Naive thymus-derived CD4-positive, alpha-beta T cell (primary cell): ENCODE measurements at regions not wholly inside any gene's neighbourhood (a gene's known extent, or its start where the extent isn't known, plus 50 kb on each side); places are given as distances from the start of the nearest gene placed in this dataset.

Experiments
- ATAC-seq: fragments of 150-1000 bp; cut with Tn5 transposase; 2 replicates; pipeline ENCODE4 v1.10.0; 2021; ENCODE audit warnings: mild to moderate bottlenecking, moderate library complexity
- CTCF ChIA-PET: fragments of 350-600 bp; sonication (Branson Sonifier 250); formaldehyde crosslinking; loops from one replicate; lab custom pipeline; 2021; ENCODE audit warnings: antibody characterized with exemption; lab: Charles Lee
- POLR2A ChIA-PET: fragments of 350-600 bp; sonication (Branson Sonifier 250); formaldehyde crosslinking; loops from one replicate; lab custom pipeline; 2021; ENCODE audit warnings: antibody characterized with exemption, inconsistent platforms; lab: Charles Lee
- DNase-seq, 9 donors: peaks; one replicate each; pipeline versions ENCODE4 v3.0.0 to v3.0.0-alpha.2; 2020 to 2022; ENCODE audit warnings: mixed read lengths in 1 of 9
- H3K27ac ChIP-seq: one replicate; pipeline ENCODE4 v1.7.0; 2013; ENCODE audit warnings: mild to moderate bottlenecking, low read depth, low read length, moderate library complexity
- H3K27me3 ChIP-seq, 2 donors: one replicate each; pipeline ENCODE4 v1.7.0; 2013; ENCODE audit warnings: low read length in 2 of 2, mild to moderate bottlenecking in 2 of 2, moderate library complexity in 2 of 2; ENCODE audit not compliant: control insufficient read depth in 2 of 2, insufficient read depth in 2 of 2
- H3K36me3 ChIP-seq, 3 experiments: 1 replicate in 2 of 3; 2 replicates in 1 of 3; pipeline ENCODE4 v1.7.0; 2013; ENCODE audit warnings: low read length in 3 of 3, mild to moderate bottlenecking in 3 of 3, moderate library complexity in 1 of 3; ENCODE audit not compliant: insufficient read depth in 3 of 3, control insufficient read depth in 2 of 3
- H3K4me1 ChIP-seq, 2 donors: one replicate each; pipeline ENCODE4 v1.7.0; 2013; ENCODE audit warnings: low read length in 2 of 2, mild to moderate bottlenecking in 2 of 2, moderate library complexity in 1 of 2; ENCODE audit not compliant: control insufficient read depth in 2 of 2, insufficient read depth in 2 of 2
- H3K4me3 ChIP-seq: 2 replicates; pipeline ENCODE4 v1.7.0; 2013; ENCODE audit warnings: mild to moderate bottlenecking, low read length
- H3K9me3 ChIP-seq, 3 experiments: 1 replicate in 2 of 3; 2 replicates in 1 of 3; pipeline ENCODE4 v1.7.0; 2013; ENCODE audit warnings: low read length in 3 of 3; ENCODE audit not compliant: control insufficient read depth in 2 of 3
- H3K27ac Mint-ChIP-seq, 9 donors: one replicate each; pipeline ENCODE4 v1.8.0; 2020 to 2022; ENCODE audit warnings: mixed read lengths in 9 of 9, mild to moderate bottlenecking in 8 of 9, moderate library complexity in 5 of 9, inconsistent platforms in 2 of 9
- H3K27me3 Mint-ChIP-seq, 5 donors: one replicate each; pipeline ENCODE4 v1.8.0; 2021 to 2022; ENCODE audit warnings: mixed read lengths in 5 of 5, mild to moderate bottlenecking in 1 of 5
- H3K36me3 Mint-ChIP-seq, 5 donors: one replicate each; pipeline ENCODE4 v1.8.0; 2020 to 2022; ENCODE audit warnings: mixed read lengths in 5 of 5, mild to moderate bottlenecking in 3 of 5, inconsistent platforms in 1 of 5
- H3K4me1 Mint-ChIP-seq, 7 donors: one replicate each; pipeline ENCODE4 v1.8.0; 2020 to 2022; ENCODE audit warnings: mixed read lengths in 7 of 7, mild to moderate bottlenecking in 3 of 7, inconsistent platforms in 1 of 7
- H3K4me3 Mint-ChIP-seq, 10 donors: one replicate each; pipeline ENCODE4 v1.8.0; 2020 to 2022; ENCODE audit warnings: mild to moderate bottlenecking in 10 of 10, mixed read lengths in 10 of 10, moderate library complexity in 6 of 10, inconsistent platforms in 2 of 10
- H3K9me3 Mint-ChIP-seq, 11 donors: one replicate each; pipeline ENCODE4 v1.8.0; 2020 to 2022; ENCODE audit warnings: mixed read lengths in 11 of 11, mild to moderate bottlenecking in 4 of 11, inconsistent platforms in 1 of 11, moderate library complexity in 1 of 11
- intact Hi-C, 2 donors: fragments of 100-400 bp; cut with micrococcal nuclease; formaldehyde crosslinking; loops; one replicate each; pipeline ENCODE4 v1.15.1; 2023

GRCh38 chr9:73807952-73808351 is 656.3 kb downstream of the ANXA1 start:
- POLR2A ChIA-PET: no interaction called here
- H3K4me1 Mint-ChIP-seq: no peaks in the 10 kb centered on the region
- CTCF ChIA-PET: no interaction called here

GRCh38 chr9:73810585-73811215 is 659.0 kb downstream of the ANXA1 start:
- no peak for ATAC-seq
- H3K27ac Mint-ChIP-seq: no peak overlapping the region
- no peak overlapping the region for H3K27ac ChIP-seq
- CTCF ChIA-PET: no interaction called here
- H3K36me3 Mint-ChIP-seq: no peaks in the 10 kb centered on the region
- POLR2A ChIA-PET: no interaction called here
- H3K9me3 Mint-ChIP-seq: peaks cover 0 to 18% (median 0%) of the 10 kb centered on the region in 11 donors
- no peaks in the 10 kb centered on the region for H3K9me3 ChIP-seq
- H3K36me3 ChIP-seq: no peaks in the 10 kb centered on the region
- no peak overlapping the region for H3K4me3 Mint-ChIP-seq
- H3K27me3 Mint-ChIP-seq: no peaks in the 10 kb centered on the region
- H3K4me3 ChIP-seq: no peak overlapping the region
- no peaks in the 10 kb centered on the region for H3K4me1 Mint-ChIP-seq
- intact Hi-C loops: no loop called here
- DNase-seq: no peak
- no peaks in the 10 kb centered on the region for H3K27me3 ChIP-seq
- H3K4me1 ChIP-seq: no peaks in the 10 kb centered on the region

More at GRCh38 chr9:73807952-73808351, 656.3 kb downstream of the ANXA1 start:
- ATAC-seq: no peak
- H3K27ac ChIP-seq: no peak overlapping the region
- no peaks in the 10 kb centered on the region for H3K36me3 Mint-ChIP-seq
- no peak for DNase-seq
- H3K9me3 Mint-ChIP-seq: peaks cover 0 to 18% (median 0%) of the 10 kb centered on the region in 11 donors
- no peak overlapping the region for H3K27ac Mint-ChIP-seq
- no peaks in the 10 kb centered on the region for H3K27me3 Mint-ChIP-seq
- no peak overlapping the region for H3K4me3 ChIP-seq
- H3K4me3 Mint-ChIP-seq: no peak overlapping the region
- no peaks in the 10 kb centered on the region for H3K4me1 ChIP-seq
- H3K36me3 ChIP-seq: no peaks in the 10 kb centered on the region
- intact Hi-C loops: no loop called here
- no peaks in the 10 kb centered on the region for H3K27me3 ChIP-seq
- H3K9me3 ChIP-seq: no peaks in the 10 kb centered on the region

- H3K36me3 Mint-ChIP-seq: no peaks in the 10 kb centered on the region
- H3K27ac Mint-ChIP-seq: no peak overlapping the region
- H3K27ac ChIP-seq: no peak overlapping the region
- H3K4me3 Mint-ChIP-seq: no peak overlapping the region
- ChIA-PET CTCF (no interaction called here), POLR2A (no interaction called here)
- H3K27me3 Mint-ChIP-seq: no peaks in the 10 kb centered on the region
- no peak overlapping the region for H3K4me3 ChIP-seq
- no peaks in the 10 kb centered on the region for H3K9me3 ChIP-seq
- H3K4me1 Mint-ChIP-seq: no peaks in the 10 kb centered on the region
- intact Hi-C loops: no loop called here
- ATAC-seq (no peak), DNase-seq (no peak)
- no peaks in the 10 kb centered on the region for H3K4me1 ChIP-seq
- no peaks in the 10 kb centered on the region for H3K36me3 ChIP-seq
- no peaks in the 10 kb centered on the region for H3K27me3 ChIP-seq
- peaks cover 0 to 11% (median 2%) of the 10 kb centered on the region in 11 donors for H3K9me3 Mint-ChIP-seq
These were observed 661.9 kb downstream of the ANXA1 start for GRCh38 chr9:73813546-73813945.

GRCh38 chr9:73816905-73817304 is 665.2 kb downstream of the ANXA1 start:
- no peaks in the 10 kb centered on the region for H3K36me3 Mint-ChIP-seq
- H3K27ac Mint-ChIP-seq: no peak overlapping the region
- no peaks in the 10 kb centered on the region for H3K36me3 ChIP-seq
- no peaks in the 10 kb centered on the region for H3K27me3 Mint-ChIP-seq
- ATAC-seq (no peak), DNase-seq (no peak)
- H3K4me3 ChIP-seq: no peak overlapping the region
- H3K4me1 Mint-ChIP-seq: no peaks in the 10 kb centered on the region
- no peaks in the 10 kb centered on the region for H3K9me3 ChIP-seq
- peaks cover 0 to 5% (median 0%) of the 10 kb centered on the region in 11 donors for H3K9me3 Mint-ChIP-seq
- H3K27me3 ChIP-seq: no peaks in the 10 kb centered on the region
- CTCF ChIA-PET: no interaction called here
- no peaks in the 10 kb centered on the region for H3K4me1 ChIP-seq
- intact Hi-C loops: no loop called here
- H3K27ac ChIP-seq: no peak overlapping the region
- no peak overlapping the region for H3K4me3 Mint-ChIP-seq
- POLR2A ChIA-PET: no interaction called here

- Histone ChIP-seq H3K4me1 (no peaks in the 10 kb centered on the region), H3K36me3 (no peaks in the 10 kb centered on the region), H3K27me3 (no peaks in the 10 kb centered on the region), H3K27ac (no peak overlapping the region), H3K9me3 (no peaks in the 10 kb centered on the region), H3K4me3 (no peak overlapping the region)
- no peak overlapping the region for H3K4me3 Mint-ChIP-seq
- H3K9me3 Mint-ChIP-seq: peaks cover 0 to 4% (median 0%) of the 10 kb centered on the region in 11 donors
- DNase-seq (no peak), ATAC-seq (no peak)
- intact Hi-C loops: no loop called here
- CTCF ChIA-PET: no interaction called here
- H3K27me3 Mint-ChIP-seq: no peaks in the 10 kb centered on the region
- H3K36me3 Mint-ChIP-seq: no peaks in the 10 kb centered on the region
- POLR2A ChIA-PET: no interaction called here
- H3K27ac Mint-ChIP-seq: no peak overlapping the region
- no peaks in the 10 kb centered on the region for H3K4me1 Mint-ChIP-seq
These were observed 672.5 kb upstream of the RORB start for GRCh38 chr9:73824671-73825070.

- Mint-ChIP-seq H3K4me3 (no peak overlapping the region), H3K4me1 (no peaks in the 10 kb centered on the region), H3K27ac (no peak overlapping the region), H3K9me3 (peaks cover 0 to 9% (median 2%) of the 10 kb centered on the region in 11 donors), H3K36me3 (no peaks in the 10 kb centered on the region), H3K27me3 (no peaks in the 10 kb centered on the region)
- no peaks in the 10 kb centered on the region for H3K36me3 ChIP-seq
- ChIA-PET POLR2A (no interaction called here), CTCF (no interaction called here)
- intact Hi-C loops: no loop called here
- DNase-seq (no peak), ATAC-seq (no peak)
- H3K9me3 ChIP-seq: no peaks in the 10 kb centered on the region
- no peak overlapping the region for H3K27ac ChIP-seq
- H3K4me3 ChIP-seq: no peak overlapping the region
- H3K27me3 ChIP-seq: no peaks in the 10 kb centered on the region
- no peaks in the 10 kb centered on the region for H3K4me1 ChIP-seq
These were observed 658.3 kb upstream of the RORB start for GRCh38 chr9:73838871-73839270.

- no peak overlapping the region for H3K27ac ChIP-seq
- intact Hi-C loops: no loop called here
- H3K4me1 Mint-ChIP-seq: no peaks in the 10 kb centered on the region
- peaks cover 0 to 9% (median 2%) of the 10 kb centered on the region in 11 donors for H3K9me3 Mint-ChIP-seq
- ATAC-seq (no peak), DNase-seq (no peak)
- no peaks in the 10 kb centered on the region for H3K9me3 ChIP-seq
- POLR2A ChIA-PET: no interaction called here
- H3K27me3 ChIP-seq: no peaks in the 10 kb centered on the region
- no peak overlapping the region for H3K4me3 Mint-ChIP-seq
- no peaks in the 10 kb centered on the region for H3K27me3 Mint-ChIP-seq
- H3K36me3 ChIP-seq: no peaks in the 10 kb centered on the region
- no peaks in the 10 kb centered on the region for H3K36me3 Mint-ChIP-seq
- H3K4me1 ChIP-seq: no peaks in the 10 kb centered on the region
- no peak overlapping the region for H3K4me3 ChIP-seq
- H3K27ac Mint-ChIP-seq: no peak overlapping the region
- CTCF ChIA-PET: no interaction called here
These were observed 657.7 kb upstream of the RORB start for GRCh38 chr9:73839471-73839870.
